ENCODE measurements at regions not wholly inside any gene's neighbourhood (a gene's known extent, or its start where the extent isn't known, plus 50 kb on each side); places are given as distances from the start of the nearest gene placed in this dataset.
A peak's percentile ranks its signal among the peaks of the same experiment; 100 is the strongest.

DNA sequence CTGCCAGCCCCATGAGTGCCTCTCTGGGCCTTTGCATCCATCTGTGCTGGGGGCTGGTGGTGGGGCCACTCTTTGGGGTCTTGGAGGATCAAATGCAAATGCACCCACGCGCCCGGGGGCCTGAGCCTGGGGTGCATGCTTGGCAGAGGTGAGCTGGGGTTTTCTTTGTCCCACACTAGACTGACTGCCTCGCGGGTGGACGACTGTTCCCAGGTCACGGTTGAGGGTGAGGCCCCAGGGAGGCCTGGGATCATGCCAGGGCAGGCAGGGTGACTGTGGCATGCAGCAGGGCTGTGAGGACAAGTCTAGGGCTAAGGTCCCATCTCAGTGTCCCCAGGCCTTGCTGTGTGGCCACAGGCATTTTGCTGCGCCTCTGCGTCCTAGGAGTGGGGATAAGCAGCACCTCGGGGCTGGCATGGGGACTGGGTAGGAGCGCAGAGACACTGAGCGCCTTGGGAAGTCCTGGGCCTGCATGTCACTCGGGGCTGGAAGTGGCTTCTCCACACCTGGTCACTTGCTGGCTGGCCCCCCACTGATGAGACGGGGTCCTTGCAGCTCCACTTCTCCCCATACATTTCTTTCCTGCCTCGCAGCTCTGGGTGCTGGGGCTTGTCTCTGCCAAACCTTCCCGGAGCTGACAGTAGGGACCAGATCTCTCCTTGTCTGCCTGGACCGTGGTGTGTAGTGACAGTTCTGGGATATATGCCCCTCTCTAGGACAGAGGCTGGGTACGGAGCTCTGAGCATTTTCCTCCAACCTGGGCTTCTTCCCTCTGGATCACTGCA lies 133.1 kb downstream of the CTTN start:
- H3K4me2 ChIP-seq (ENCODE audit: insufficient read depth, insufficient read length, low read length) = no peak overlapping the region
- H3K4me3 Mint-ChIP-seq = no peak overlapping the region; a peak in 1 of 5 replicates
- peaks cover 3% of the 10 kb centered on the region in 2 experiments; a peak in 4 of 5 replicates for H3K9me3 Mint-ChIP-seq

More for the DNA sequence above, 133.1 kb downstream of the CTTN start:
- Histone ChIP-seq H2BK5ac (ENCODE audit: insufficient read length, low read length) (no peak overlapping the region), H2BK20ac (ENCODE audit: low read depth, low read length, poor library complexity, severe bottlenecking) (no peak overlapping the region), H3K79me2 (ENCODE audit: insufficient read depth, low read length) (no peaks in the 10 kb centered on the region), H4K5ac (ENCODE audit: insufficient read length, low read depth, low read length) (no peak overlapping the region), H2AFZ (ENCODE audit: low read length) (no peak overlapping the region), H3K9ac (ENCODE audit: extremely low read depth, insufficient read length, low read length) (no peak overlapping the region), H4K8ac (replicated peaks; ENCODE audit: insufficient read length, low read depth, low read length) (no peak overlapping the region), H3K27me3 (ENCODE audit: insufficient read depth, low read length) (no peaks in the 10 kb centered on the region), H3K4ac (ENCODE audit: low read depth, low read length) (no peak overlapping the region), H4K20me1 (ENCODE audit: control insufficient read depth, insufficient read depth, insufficient read length) (no peaks in the 10 kb centered on the region), H3K18ac (ENCODE audit: insufficient read length, low read depth, low read length) (no peak overlapping the region), H4K91ac (ENCODE audit: insufficient read length, low read depth, low read length) (no peak overlapping the region), H2AK5ac (ENCODE audit: insufficient read length, low read length) (no peak overlapping the region), H3K14ac (ENCODE audit: insufficient read depth, low read length) (no peak overlapping the region), H2BK120ac (ENCODE audit: low read depth, low read length, poor library complexity, severe bottlenecking) (no peak overlapping the region), H3K27ac (ENCODE audit: insufficient read length, low read depth, low read length) (no peak overlapping the region), H3K4me1 (ENCODE audit: insufficient read depth, low read length) (peaks cover 11% of the 10 kb centered on the region; the same call in 1 of the 2 replicates), H3K56ac (ENCODE audit: insufficient read length, low read depth, low read length) (no peak overlapping the region), H3T11ph (ENCODE audit: low read length) (no peak overlapping the region), H2BK12ac (ENCODE audit: insufficient read length, low read depth, low read length) (no peak overlapping the region), H3K79me1 (ENCODE audit: insufficient read depth, low read depth, low read length, poor library complexity, severe bottlenecking) (no peaks in the 10 kb centered on the region), H3K23me2 (ENCODE audit: insufficient read length, low read depth, low read length, poor library complexity, severe bottlenecking) (no peaks in the 10 kb centered on the region), H3K9me3 (ENCODE audit: control insufficient read depth, low read depth, low read length) (no peaks in the 10 kb centered on the region), H3K23ac (ENCODE audit: insufficient read length, low read depth, low read length) (no peak overlapping the region), H2BK15ac (ENCODE audit: low read depth, low read length) (no peak overlapping the region)
- peaks cover 17 to 22% of the 10 kb centered on the region in 2 experiments for H3K4me1 Mint-ChIP-seq
- TF ChIP-seq, protein P1, sequence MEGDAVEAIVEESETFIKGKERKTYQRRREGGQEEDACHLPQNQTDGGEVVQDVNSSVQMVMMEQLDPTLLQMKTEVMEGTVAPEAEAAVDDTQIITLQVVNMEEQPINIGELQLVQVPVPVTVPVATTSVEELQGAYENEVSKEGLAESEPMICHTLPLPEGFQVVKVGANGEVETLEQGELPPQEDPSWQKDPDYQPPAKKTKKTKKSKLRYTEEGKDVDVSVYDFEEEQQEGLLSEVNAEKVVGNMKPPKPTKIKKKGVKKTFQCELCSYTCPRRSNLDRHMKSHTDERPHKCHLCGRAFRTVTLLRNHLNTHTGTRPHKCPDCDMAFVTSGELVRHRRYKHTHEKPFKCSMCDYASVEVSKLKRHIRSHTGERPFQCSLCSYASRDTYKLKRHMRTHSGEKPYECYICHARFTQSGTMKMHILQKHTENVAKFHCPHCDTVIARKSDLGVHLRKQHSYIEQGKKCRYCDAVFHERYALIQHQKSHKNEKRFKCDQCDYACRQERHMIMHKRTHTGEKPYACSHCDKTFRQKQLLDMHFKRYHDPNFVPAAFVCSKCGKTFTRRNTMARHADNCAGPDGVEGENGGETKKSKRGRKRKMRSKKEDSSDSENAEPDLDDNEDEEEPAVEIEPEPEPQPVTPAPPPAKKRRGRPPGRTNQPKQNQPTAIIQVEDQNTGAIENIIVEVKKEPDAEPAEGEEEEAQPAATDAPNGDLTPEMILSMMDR (conservative IDR thresholded peaks at IDR 0.05) = no peak
- no peak for DNase-seq
- WGBS (ENCODE audit: extremely low coverage, insufficient read length, low lambda C conversion rate) = no CpG with 5 or more reads among the region's 18 CpGs
- peak overlapping the region; percentile 77 to 98 (median 91) for H3K27ac Mint-ChIP-seq
- H3K36me3 Mint-ChIP-seq (ENCODE audit: insufficient read depth in 1 of 3, low read depth in 3 of 3) = peaks cover 0 to 6% (median 4%) of the 10 kb centered on the region in 3 experiments; a peak in 4 of 7 replicates
- no peaks in the 10 kb centered on the region for H3K27me3 Mint-ChIP-seq (ENCODE audit: low read depth)
